Heart left ventricle (tissue), 16 donors: ENCODE measurements at regions not wholly inside any gene's neighbourhood (a gene's known extent, or its start where the extent isn't known, plus 50 kb on each side); places are given as distances from the start of the nearest gene placed in this dataset.
A peak's percentile ranks its signal among the peaks of the same experiment; 100 is the strongest.

ENCODE experiments used
- ATAC-seq, 4 donors: fragments of 200-7000 bp; cut with Tn5 transposase; one replicate each; pipeline ENCODE4 v1.9.1; 2020 to 2022; ENCODE audit warnings: moderate library complexity in 4 of 4, mild to moderate bottlenecking in 3 of 4, moderate number of reproducible peaks in 1 of 4
- DNase-seq, 5 donors: peaks; one replicate each; pipeline ENCODE4 v3.0.0-alpha.2; 2020
- H3K27ac ChIP-seq, 12 donors: fragments of 200-600 bp; sonication (generic) in 4 of 12; one replicate each; pipeline versions ENCODE4 v1.5.0 to v1.8.0; 2016 to 2022; ENCODE audit warnings: mild to moderate bottlenecking in 2 of 12
- H3K27me3 ChIP-seq, 9 donors: fragments of 200-600 bp; sonication (generic) in 2 of 9; one replicate each; pipeline versions ENCODE4 v1.5.1 to v1.8.0; 2016 to 2022; ENCODE audit warnings: mild to moderate bottlenecking in 3 of 9
- H3K36me3 ChIP-seq, 9 donors: fragments of 200-600 bp; sonication (generic) in 2 of 9; one replicate each; pipeline versions ENCODE4 v1.5.0 to v1.8.0; 2018 to 2022; ENCODE audit warnings: mild to moderate bottlenecking in 2 of 9
- H3K4me1 ChIP-seq, 12 donors: fragments of 200-600 bp; sonication (generic) in 4 of 12; one replicate each; pipeline versions ENCODE4 v1.5.0 to v1.8.0; 2016 to 2022; ENCODE audit warnings: mild to moderate bottlenecking in 3 of 12
- H3K4me3 ChIP-seq, 12 donors: fragments of 200-600 bp; sonication (generic) in 4 of 12; one replicate each; pipeline versions ENCODE4 v1.5.0 to v1.8.0; 2017 to 2022; ENCODE audit warnings: mild to moderate bottlenecking in 9 of 12, moderate library complexity in 4 of 12
- H3K9me3 ChIP-seq, 12 donors: fragments of 200-600 bp; sonication (generic) in 4 of 12; one replicate each; pipeline versions ENCODE4 v1.5.0 to v1.8.0; 2016 to 2022; ENCODE audit warnings: mild to moderate bottlenecking in 1 of 12
- POLR2A ChIP-seq, 2 donors: fragments of 450-650 bp; IDR thresholded peaks; one replicate each; pipeline ENCODE4 v1.6.1; 2017; ENCODE audit warnings: antibody characterized with exemption in 2 of 2, mild to moderate bottlenecking in 2 of 2, moderate library complexity in 2 of 2
- WGBS, 4 donors: extraction: QIAGEN DNeasy Blood & Tissue Kit in 2 of 4; methylation state at CpG; one replicate each; pipeline versions ENCODE4 v1.1.5 to v1.1.7; 2013 to 2018; 5-methylcytosine and 5-hydroxymethylcytosine counted together
- intact Hi-C, 10 donors: fragments of 100-400 bp; cut with DNase I; formaldehyde crosslinking; loops; one replicate each; pipeline versions ENCODE4 v1.11.1 to v1.14.2; 2022
- TF ChIP-seq, protein P1 (sequence below), 12 donors: fragments of 200-600 bp; sonication (generic) in 4 of 12; IDR thresholded peaks; one replicate each; pipeline versions ENCODE4 v1.5.0 to v1.8.0; 2018 to 2022; ENCODE audit warnings: antibody characterized with exemption in 12 of 12, mild to moderate bottlenecking in 5 of 12
- donor health status: ischemic (EF 13 %, LVEDD 7.1; RV severe dilation, severe dysfunction).
- donor health status: healthy with polysubstance abuse.
- donor health status: DM: no; HTN: yes; CAD: no.
- donor health status: DM: no; HTN: no; CAD: no.
- donor health status: ischemic (EF 25% LVEDD 6.9; RV normal size, moderate dysfunction).
- donor health status: ischemic (EF 25% LVEDD 5.7; RV mildly dilated, moderate dysfunction).
- donor health status: healthy.
- donor health status: DM: yes; HTN: yes; CAD: no.
- donor health status: ischemic (EF 35%, LVEDD 5.7; RV mildly dilated, moderate dysfunction).
- donor health status: nonischemic (EF 11% LVEDD 7.7; RV severe dilation, severe dysfunction).
- donor health status: DM: yes; HTN: yes; CAD: no.
- donor health status: PGD.
- donor health status: ischemic (EF 29% LVEDD 5.4; RV normal size, mild dysfunction).
- donor health status: nonischemic (EF 23%, LVEDD 6.1; RV moderate dilation, normal function).

DNA sequence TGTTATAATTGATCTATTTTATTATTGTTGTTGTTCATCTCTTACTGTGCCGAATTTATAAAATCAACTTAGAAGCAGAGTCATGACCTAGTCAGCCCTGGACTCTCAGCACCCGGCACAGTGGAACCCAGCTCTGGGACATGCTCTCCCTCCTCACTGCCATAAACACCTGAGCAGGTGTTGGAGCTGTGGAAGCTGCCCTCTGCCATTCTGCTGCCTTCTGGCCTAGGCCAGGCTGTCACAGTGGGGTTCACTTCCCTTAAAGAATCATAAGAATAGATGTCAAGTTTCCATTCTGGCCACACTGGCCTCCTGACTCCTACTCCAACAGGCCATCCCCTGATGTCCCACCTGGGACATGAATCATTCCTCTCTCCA, 192.2 kb downstream of the ZFP36L2 start:
- Histone ChIP-seq H3K9me3 (no peaks in the 10 kb centered on the region), H3K36me3 (no peaks in the 10 kb centered on the region), H3K4me1 (peaks cover 0 to 31% (median 15%) of the 10 kb centered on the region in 12 donors), H3K4me3 (no peak overlapping the region), H3K27me3 (no peaks in the 10 kb centered on the region), H3K27ac (no peak overlapping the region)
- TF ChIP-seq POLR2A (IDR thresholded peaks at IDR 0.05): no peak
- TF ChIP-seq, protein P1, sequence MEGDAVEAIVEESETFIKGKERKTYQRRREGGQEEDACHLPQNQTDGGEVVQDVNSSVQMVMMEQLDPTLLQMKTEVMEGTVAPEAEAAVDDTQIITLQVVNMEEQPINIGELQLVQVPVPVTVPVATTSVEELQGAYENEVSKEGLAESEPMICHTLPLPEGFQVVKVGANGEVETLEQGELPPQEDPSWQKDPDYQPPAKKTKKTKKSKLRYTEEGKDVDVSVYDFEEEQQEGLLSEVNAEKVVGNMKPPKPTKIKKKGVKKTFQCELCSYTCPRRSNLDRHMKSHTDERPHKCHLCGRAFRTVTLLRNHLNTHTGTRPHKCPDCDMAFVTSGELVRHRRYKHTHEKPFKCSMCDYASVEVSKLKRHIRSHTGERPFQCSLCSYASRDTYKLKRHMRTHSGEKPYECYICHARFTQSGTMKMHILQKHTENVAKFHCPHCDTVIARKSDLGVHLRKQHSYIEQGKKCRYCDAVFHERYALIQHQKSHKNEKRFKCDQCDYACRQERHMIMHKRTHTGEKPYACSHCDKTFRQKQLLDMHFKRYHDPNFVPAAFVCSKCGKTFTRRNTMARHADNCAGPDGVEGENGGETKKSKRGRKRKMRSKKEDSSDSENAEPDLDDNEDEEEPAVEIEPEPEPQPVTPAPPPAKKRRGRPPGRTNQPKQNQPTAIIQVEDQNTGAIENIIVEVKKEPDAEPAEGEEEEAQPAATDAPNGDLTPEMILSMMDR (IDR thresholded peaks at IDR 0.05): no peak
- ATAC-seq: no peak
- 92 to 100% (median 98%) methylated on average over 2 of the region's 2 CpGs for WGBS, 4 donors
- intact Hi-C loops: loop anchor here in 2 of 10 donors (5.0 kb wide), 1 partner anchor 38 kb away; no protein-coding TSS in a partner anchor
- DNase-seq: no peak

- no peak overlapping the region for H3K4me3 ChIP-seq
- DNase-seq (no peak), ATAC-seq (no peak)
- H3K27ac ChIP-seq: peak overlapping the region in 7 of 12 donors; percentile 57 to 87 (median 71)
- H3K9me3 ChIP-seq: no peaks in the 10 kb centered on the region
- no peaks in the 10 kb centered on the region for H3K36me3 ChIP-seq
- TF ChIP-seq, protein P1 (IDR thresholded peaks at IDR 0.05): no peak
- TF ChIP-seq POLR2A (IDR thresholded peaks at IDR 0.05): no peak
- 93 to 97% (median 96%) methylated on average over 13 of the region's 13 CpGs for WGBS, 4 donors
- intact Hi-C loops: loop anchor here in 2 of 10 donors (5.0 kb wide), 1 partner anchor 39 kb away; no protein-coding TSS in a partner anchor
- peaks cover 0 to 29% (median 15%) of the 10 kb centered on the region in 12 donors for H3K4me1 ChIP-seq
- H3K27me3 ChIP-seq: no peaks in the 10 kb centered on the region
Observed at GRCh38 chr2:43033466-43034241, 192.8 kb downstream of the ZFP36L2 start.

DNA sequence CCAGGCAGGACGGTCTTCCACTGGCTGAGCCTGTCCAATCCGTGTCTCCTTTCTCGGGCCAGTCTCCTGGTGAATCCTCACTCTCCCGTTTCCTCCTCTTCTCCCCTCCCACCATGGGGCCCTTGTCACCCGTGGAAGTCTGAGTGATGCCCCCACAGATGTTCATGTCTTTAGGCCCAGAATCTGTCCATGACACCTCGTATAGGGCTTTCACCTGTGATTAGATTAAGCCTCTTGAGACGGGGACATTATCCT, 193.5 kb downstream of the ZFP36L2 start:
- Histone ChIP-seq H3K36me3 (no peaks in the 10 kb centered on the region), H3K9me3 (no peaks in the 10 kb centered on the region), H3K4me1 (peaks cover 0 to 31% (median 18%) of the 10 kb centered on the region in 12 donors), H3K27me3 (no peaks in the 10 kb centered on the region), H3K4me3 (no peak overlapping the region), H3K27ac (peak overlapping the region in 11 of 12 donors; percentile 11 to 87 (median 65))
- DNase-seq (no peak), ATAC-seq (no peak)
- TF ChIP-seq, protein P1 (IDR thresholded peaks at IDR 0.05): no peak
- no peak for TF ChIP-seq POLR2A (IDR thresholded peaks at IDR 0.05)
- intact Hi-C loops: loop anchor here in 2 of 10 donors (5.0 kb wide), 1 partner anchor 39 kb away; no protein-coding TSS in a partner anchor
- WGBS, 4 donors: 73 to 83% (median 79%) methylated on average over 7 of the region's 7 CpGs

- WGBS, 4 donors: 31 to 42% (median 37%) methylated on average over 14 of the region's 14 CpGs
- no peaks in the 10 kb centered on the region for H3K9me3 ChIP-seq
- H3K27me3 ChIP-seq: no peaks in the 10 kb centered on the region
- peak; percentile 65 to 77 (median 67) for DNase-seq
- TF ChIP-seq, protein P1 (IDR thresholded peaks at IDR 0.05): no peak
- no peak for TF ChIP-seq POLR2A (IDR thresholded peaks at IDR 0.05)
- H3K4me1 ChIP-seq: peaks cover 0 to 36% (median 22%) of the 10 kb centered on the region in 12 donors
- H3K27ac ChIP-seq: peak overlapping the region; percentile 15 to 87 (median 64)
- no peak overlapping the region for H3K4me3 ChIP-seq
- intact Hi-C loops: loop anchor here in 2 of 10 donors (5.0 kb wide), 1 partner anchor 40 kb away; no protein-coding TSS in a partner anchor
- peak; percentile 63 to 91 (median 82) for ATAC-seq
- no peaks in the 10 kb centered on the region for H3K36me3 ChIP-seq
Observed at GRCh38 chr2:43032213-43033015, 194.0 kb downstream of the ZFP36L2 start.
